ENCODE measurements at regions not wholly inside any gene's neighbourhood (a gene's known extent, or its start where the extent isn't known, plus 50 kb on each side); places are given as distances from the start of the nearest gene placed in this dataset.

DNA sequence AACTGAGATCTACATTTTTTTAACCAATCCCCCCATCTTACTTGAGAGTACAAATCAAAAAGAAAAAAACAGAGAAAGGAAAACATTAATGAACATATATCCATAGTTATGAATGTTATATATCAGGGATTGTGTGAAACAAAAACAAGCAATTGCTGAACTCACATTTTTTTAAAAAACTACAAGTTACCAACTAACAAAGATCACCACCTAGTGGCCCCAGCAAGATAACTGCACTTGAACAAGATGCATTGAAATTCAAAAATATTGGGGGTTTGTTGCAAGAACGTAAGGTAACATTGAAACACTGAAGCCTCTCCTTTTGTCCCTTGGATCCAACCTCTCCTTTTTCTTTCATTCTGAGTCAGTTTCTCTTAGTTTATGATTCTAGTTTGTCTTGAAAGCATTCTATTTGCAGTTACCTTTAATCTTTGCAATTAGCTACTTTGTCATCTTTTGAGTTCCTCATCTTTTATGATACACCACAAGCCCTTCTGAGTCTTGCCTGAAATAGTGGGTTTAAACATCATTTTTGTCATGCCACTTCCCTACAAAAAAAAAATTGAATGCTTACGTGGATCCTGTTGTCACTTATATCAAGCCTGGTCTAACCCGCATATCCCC lies 87.3 kb upstream of the TES start:
- Histone ChIP-seq H3K4me3 (no peak overlapping the region), H3K4me1 (replicated peaks) (no peaks in the 10 kb centered on the region), H3K27ac (no peak overlapping the region), H3K27me3 (replicated peaks) (peaks cover 26% of the 10 kb centered on the region; the same call in 1 of the 2 replicates), H3K9me3 (replicated peaks) (no peaks in the 10 kb centered on the region), H3K36me3 (no peaks in the 10 kb centered on the region)
- peak in 1 of 2 experiments; percentile 10 for DNase-seq (ENCODE audit: low read depth in 1 of 2, low spot score in 2 of 2)

GRCh38 chr7:116128139-116128538 lies 82.2 kb upstream of the TES start:
- H3K4me3 ChIP-seq = no peak overlapping the region
- DNase-seq (ENCODE audit: low read depth in 1 of 2, low spot score in 2 of 2) = no peak
- peaks cover 7% of the 10 kb centered on the region; the same call in 1 of the 2 replicates for H3K27me3 ChIP-seq (replicated peaks)
- no peaks in the 10 kb centered on the region for H3K9me3 ChIP-seq (replicated peaks)
- no peaks in the 10 kb centered on the region for H3K36me3 ChIP-seq
- H3K4me1 ChIP-seq (replicated peaks) = no peaks in the 10 kb centered on the region
- H3K27ac ChIP-seq = no peak overlapping the region

DNA sequence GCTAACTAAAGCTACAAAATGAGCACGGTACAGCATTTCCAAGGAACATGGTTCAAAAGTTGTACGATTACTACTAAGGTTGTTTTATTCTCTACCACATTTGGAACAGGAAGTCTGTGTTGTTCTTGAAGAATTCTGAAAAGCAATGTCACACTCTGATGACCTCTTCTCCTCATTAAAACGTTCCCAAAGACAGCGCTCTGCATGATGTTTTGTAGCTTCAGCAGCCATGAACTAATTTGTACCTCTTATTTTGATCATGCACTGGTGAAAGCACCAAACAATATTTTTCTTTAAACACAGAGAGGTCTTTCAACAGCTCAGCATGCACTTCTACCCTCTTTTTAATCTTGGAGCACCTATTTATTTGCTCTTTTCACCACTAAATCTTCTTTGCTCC lies 75.0 kb upstream of the TES start:
- H3K4me3 ChIP-seq = no peak overlapping the region
- peaks cover 10% of the 10 kb centered on the region for H3K27me3 ChIP-seq (replicated peaks)
- H3K27ac ChIP-seq = no peak overlapping the region
- H3K4me1 ChIP-seq (replicated peaks) = peaks cover 14% of the 10 kb centered on the region
- H3K9me3 ChIP-seq (replicated peaks) = no peaks in the 10 kb centered on the region
- DNase-seq (ENCODE audit: low read depth in 1 of 2, low spot score in 2 of 2) = no peak
- no peaks in the 10 kb centered on the region for H3K36me3 ChIP-seq

DNA sequence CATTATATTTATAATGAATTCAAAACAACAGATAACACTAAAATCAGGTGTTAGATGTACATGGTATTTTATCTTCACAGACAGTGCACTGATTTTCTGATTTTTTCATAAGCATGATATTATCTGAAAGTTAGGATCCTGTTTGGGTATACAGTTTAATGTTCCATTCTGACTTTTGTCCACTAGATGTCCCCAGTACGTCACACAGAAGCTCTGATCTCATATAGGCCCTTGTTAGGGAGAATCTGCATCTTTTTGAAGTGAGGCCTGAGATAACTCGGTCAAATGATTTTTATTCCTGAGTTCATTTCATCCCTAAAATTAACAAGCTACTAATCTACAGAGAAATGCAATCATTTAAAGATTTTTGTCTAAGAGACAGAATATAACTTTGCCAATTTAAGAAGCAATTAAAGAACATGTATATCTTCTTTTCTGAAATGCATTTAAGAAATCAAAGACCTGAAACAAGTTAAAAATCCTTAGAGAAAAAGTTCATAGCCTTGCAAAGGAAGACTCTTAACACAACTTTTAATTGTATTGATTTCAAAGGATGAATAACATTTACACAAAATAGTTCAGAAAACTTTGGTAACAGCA lies 72.0 kb upstream of the TES start:
- no peaks in the 10 kb centered on the region for H3K9me3 ChIP-seq (replicated peaks)
- no peaks in the 10 kb centered on the region for H3K36me3 ChIP-seq
- DNase-seq (ENCODE audit: low read depth in 1 of 2, low spot score in 2 of 2) = peak in 1 of 2 experiments; percentile 62
- peaks cover 14% of the 10 kb centered on the region for H3K4me1 ChIP-seq (replicated peaks)
- peaks cover 10% of the 10 kb centered on the region for H3K27me3 ChIP-seq (replicated peaks)
- no peak overlapping the region for H3K27ac ChIP-seq
- no peak overlapping the region for H3K4me3 ChIP-seq

DNA sequence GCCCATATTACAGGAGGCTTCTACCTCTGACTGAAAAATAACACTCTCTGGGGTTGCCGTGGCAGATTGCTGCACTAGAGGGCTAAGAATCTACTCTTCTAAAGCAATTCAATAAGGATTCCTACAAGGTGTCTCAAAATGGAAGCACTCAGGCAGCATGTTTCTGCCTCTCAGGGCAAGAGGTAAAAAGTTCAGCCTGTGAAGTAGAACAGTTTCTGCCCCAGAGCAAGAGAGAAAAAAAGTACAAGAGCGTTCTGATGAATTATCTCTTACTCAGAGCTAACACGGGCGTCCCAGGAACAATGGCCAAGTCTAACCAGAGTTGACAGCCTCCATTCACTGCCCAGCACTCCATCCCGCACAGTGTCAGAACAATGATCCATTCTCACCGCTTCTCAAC lies 71.3 kb upstream of the TES start:
- Histone ChIP-seq H3K9me3 (replicated peaks) (no peaks in the 10 kb centered on the region), H3K27me3 (replicated peaks) (peaks cover 10% of the 10 kb centered on the region), H3K4me3 (no peak overlapping the region), H3K27ac (no peak overlapping the region), H3K36me3 (no peaks in the 10 kb centered on the region), H3K4me1 (replicated peaks) (peaks cover 14% of the 10 kb centered on the region)
- peak; percentile 35 to 48 for DNase-seq (ENCODE audit: low read depth in 1 of 2, low spot score in 2 of 2)

- Histone ChIP-seq H3K27me3 (replicated peaks) (peaks cover 8% of the 10 kb centered on the region), H3K9me3 (replicated peaks) (no peaks in the 10 kb centered on the region), H3K4me3 (no peak overlapping the region), H3K36me3 (no peaks in the 10 kb centered on the region), H3K4me1 (replicated peaks) (peaks cover 14% of the 10 kb centered on the region), H3K27ac (no peak overlapping the region)
- DNase-seq (ENCODE audit: low read depth in 1 of 2, low spot score in 2 of 2) = no peak
Measured at GRCh38 chr7:116139807-116140206, 70.5 kb upstream of the TES start.

GRCh38 chr7:116142374-116142773 lies 68.0 kb upstream of the TES start:
- no peaks in the 10 kb centered on the region for H3K27me3 ChIP-seq (replicated peaks)
- peaks cover 14% of the 10 kb centered on the region for H3K4me1 ChIP-seq (replicated peaks)
- no peaks in the 10 kb centered on the region for H3K9me3 ChIP-seq (replicated peaks)
- H3K36me3 ChIP-seq = no peaks in the 10 kb centered on the region
- DNase-seq (ENCODE audit: low read depth in 1 of 2, low spot score in 2 of 2) = no peak
- H3K4me3 ChIP-seq = no peak overlapping the region
- H3K27ac ChIP-seq = no peak overlapping the region

DNA sequence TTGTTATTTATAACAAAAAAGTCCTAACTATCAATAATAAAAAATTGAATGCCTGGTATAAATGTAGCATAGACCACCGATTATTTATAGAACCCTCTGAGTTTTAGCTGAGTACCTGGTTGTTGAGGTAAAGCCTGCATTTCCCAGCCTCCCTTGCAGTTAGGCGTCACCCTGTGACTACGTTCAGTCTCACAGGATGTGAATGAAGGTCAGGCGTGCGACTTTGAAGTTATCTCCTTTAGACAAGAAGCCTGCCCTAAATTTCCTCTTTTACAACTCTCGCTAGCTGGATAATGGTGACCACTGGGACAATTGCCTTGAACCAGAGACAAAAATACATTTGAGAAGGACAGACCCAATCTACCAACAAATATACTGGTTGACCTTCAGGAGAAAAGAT lies 67.5 kb upstream of the TES start:
- Histone ChIP-seq H3K4me1 (replicated peaks) (peaks cover 14% of the 10 kb centered on the region), H3K9me3 (replicated peaks) (no peaks in the 10 kb centered on the region), H3K27ac (no peak overlapping the region), H3K27me3 (replicated peaks) (no peaks in the 10 kb centered on the region), H3K4me3 (no peak overlapping the region), H3K36me3 (no peaks in the 10 kb centered on the region)
- DNase-seq (ENCODE audit: low read depth in 1 of 2, low spot score in 2 of 2) = no peak

DNA sequence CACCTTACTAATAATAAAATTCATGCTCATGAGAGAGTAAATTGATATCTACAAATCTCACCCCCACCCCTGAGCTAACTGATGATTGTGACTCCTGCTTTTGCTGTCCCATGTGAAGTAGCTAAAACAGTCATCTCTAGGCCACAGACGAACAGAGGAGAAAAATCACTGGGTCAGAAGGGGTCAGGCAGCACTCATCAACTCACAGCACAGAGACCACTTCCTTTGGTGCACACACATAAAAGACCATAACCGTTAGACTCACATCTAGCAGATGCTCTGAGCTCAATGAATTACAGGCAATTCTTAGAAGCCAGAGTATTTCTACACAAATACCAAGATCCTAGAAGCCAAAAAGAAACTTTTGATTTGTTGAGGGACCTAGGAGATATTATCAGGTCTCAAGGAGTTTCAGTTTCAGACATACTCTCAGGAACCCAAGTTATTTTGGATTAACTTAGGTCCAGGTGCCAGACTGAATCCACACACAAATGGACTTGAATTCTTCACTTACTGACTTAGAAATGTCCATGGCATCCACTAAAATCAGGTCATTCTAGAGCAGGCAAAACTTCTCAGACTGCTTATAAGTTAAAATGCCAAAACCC lies 65.0 kb upstream of the TES start:
- Histone ChIP-seq H3K9me3 (replicated peaks) (no peaks in the 10 kb centered on the region), H3K4me1 (replicated peaks) (no peaks in the 10 kb centered on the region; the same call in 1 of the 2 replicates), H3K36me3 (no peaks in the 10 kb centered on the region), H3K4me3 (no peak overlapping the region), H3K27ac (no peak overlapping the region), H3K27me3 (replicated peaks) (no peaks in the 10 kb centered on the region)
- no peak for DNase-seq (ENCODE audit: low read depth in 1 of 2, low spot score in 2 of 2)

GRCh38 chr7:116148108-116148507 lies 62.2 kb upstream of the TES start:
- DNase-seq (ENCODE audit: low read depth in 1 of 2, low spot score in 2 of 2) = no peak
- Histone ChIP-seq H3K4me3 (no peak overlapping the region), H3K36me3 (no peaks in the 10 kb centered on the region), H3K4me1 (replicated peaks) (no peaks in the 10 kb centered on the region; the same call in 1 of the 2 replicates), H3K9me3 (replicated peaks) (no peaks in the 10 kb centered on the region), H3K27ac (no peak overlapping the region), H3K27me3 (replicated peaks) (no peaks in the 10 kb centered on the region)

DNA sequence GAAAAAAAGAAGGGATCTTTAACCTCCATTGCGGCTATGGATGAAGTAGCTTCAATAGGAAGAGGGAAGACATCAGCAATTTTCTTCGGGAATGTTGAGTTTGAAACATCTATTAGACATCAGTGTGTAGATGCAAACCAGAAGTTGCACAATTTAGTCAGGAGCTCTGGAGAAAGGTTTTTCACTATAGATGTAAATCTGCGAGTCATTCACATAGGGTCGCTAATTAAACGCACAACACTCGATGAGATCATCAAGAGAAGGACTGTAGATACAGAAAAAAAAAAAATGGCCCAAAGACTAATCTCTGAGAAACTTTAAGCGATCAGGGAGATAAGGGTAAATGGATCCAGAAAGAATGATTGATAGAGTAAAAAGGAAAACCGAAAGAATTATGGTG lies 61.7 kb upstream of the TES start:
- Histone ChIP-seq H3K9me3 (replicated peaks) (no peaks in the 10 kb centered on the region), H3K27ac (no peak overlapping the region), H3K4me1 (replicated peaks) (no peaks in the 10 kb centered on the region; the same call in 1 of the 2 replicates), H3K27me3 (replicated peaks) (no peaks in the 10 kb centered on the region), H3K4me3 (no peak overlapping the region), H3K36me3 (no peaks in the 10 kb centered on the region)
- no peak for DNase-seq (ENCODE audit: low read depth in 1 of 2, low spot score in 2 of 2)

DNA sequence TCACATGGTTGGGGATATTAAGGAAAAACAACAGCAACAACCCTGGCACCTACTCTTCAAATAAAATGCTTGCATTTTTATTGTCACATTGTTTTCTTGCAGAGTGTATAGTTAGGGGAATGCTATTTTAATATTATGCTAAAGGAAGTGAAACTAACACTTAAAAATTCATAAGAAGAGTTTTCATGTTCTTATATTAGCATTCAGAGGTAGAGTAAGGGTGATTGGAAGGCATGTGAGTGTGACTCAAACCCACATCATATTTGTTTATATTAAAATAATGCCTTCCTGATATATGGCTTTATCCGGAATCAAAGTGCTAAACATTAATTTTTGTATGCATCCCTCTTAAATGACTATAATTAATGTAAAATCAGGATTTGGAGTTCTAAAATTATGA lies 59.8 kb upstream of the TES start:
- DNase-seq (ENCODE audit: low read depth in 1 of 2, low spot score in 2 of 2) = no peak
- no peaks in the 10 kb centered on the region for H3K27me3 ChIP-seq (replicated peaks)
- no peak overlapping the region for H3K4me3 ChIP-seq
- no peaks in the 10 kb centered on the region for H3K36me3 ChIP-seq
- no peaks in the 10 kb centered on the region for H3K9me3 ChIP-seq (replicated peaks)
- H3K27ac ChIP-seq = no peak overlapping the region
- no peaks in the 10 kb centered on the region; the same call in 1 of the 2 replicates for H3K4me1 ChIP-seq (replicated peaks)

DNA sequence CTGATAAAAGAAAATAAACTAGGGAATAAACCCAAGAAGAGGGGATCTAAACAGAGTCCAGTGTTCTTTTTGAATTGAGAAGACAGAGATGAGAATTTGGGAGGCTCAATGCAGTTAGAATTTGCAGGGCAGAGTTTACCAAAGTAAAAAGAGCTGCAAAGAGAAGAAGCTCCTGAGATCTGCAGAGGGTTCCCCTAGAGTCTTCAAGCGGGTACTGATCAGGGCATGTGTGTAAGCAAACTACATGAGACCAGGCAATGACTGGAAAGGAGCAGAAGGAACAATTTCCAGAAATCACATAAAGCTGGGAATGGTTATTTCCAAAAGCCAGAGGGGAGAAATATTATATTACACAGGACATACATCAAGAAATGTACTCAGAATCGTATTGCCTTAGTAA lies 58.1 kb upstream of the TES start:
- Histone ChIP-seq H3K4me3 (no peak overlapping the region), H3K9me3 (replicated peaks) (no peaks in the 10 kb centered on the region), H3K36me3 (no peaks in the 10 kb centered on the region), H3K27ac (no peak overlapping the region), H3K4me1 (replicated peaks) (no peaks in the 10 kb centered on the region; the same call in 1 of the 2 replicates), H3K27me3 (replicated peaks) (no peaks in the 10 kb centered on the region)
- no peak for DNase-seq (ENCODE audit: low read depth in 1 of 2, low spot score in 2 of 2)

- Histone ChIP-seq H3K4me3 (no peak overlapping the region), H3K9me3 (replicated peaks) (no peaks in the 10 kb centered on the region), H3K36me3 (no peaks in the 10 kb centered on the region), H3K27ac (no peak overlapping the region), H3K27me3 (replicated peaks) (no peaks in the 10 kb centered on the region), H3K4me1 (replicated peaks) (no peaks in the 10 kb centered on the region; the same call in 1 of the 2 replicates)
- no peak for DNase-seq (ENCODE audit: low read depth in 1 of 2, low spot score in 2 of 2)
Measured at GRCh38 chr7:116153050-116153449, 57.3 kb upstream of the TES start.
